Cardiac muscle cell (in vitro differentiated cells and primary cell): ENCODE measurements at regions not wholly inside any gene's neighbourhood (a gene's known extent, or its start where the extent isn't known, plus 50 kb on each side); places are given as distances from the start of the nearest gene placed in this dataset.

Source experiments
- DNase-seq, 2 donors: peaks; one replicate each; pipeline versions ENCODE4 v3.0.0 to v3.0.0-alpha.2; 2010 to 2017; ENCODE audit warnings: low read depth in 1 of 2, low spot score in 1 of 2
- H3K27ac ChIP-seq: fragments of 200-600 bp; sonication (generic); 2 replicates; pipeline ENCODE4 v1.5.1; 2016
- H3K27me3 ChIP-seq: fragments of 200-600 bp; sonication (generic); 2 replicates; pipeline ENCODE4 v1.6.0; 2016; ENCODE audit warnings: control low read depth
- H3K36me3 ChIP-seq: fragments of 200-600 bp; sonication (generic); 2 replicates; pipeline ENCODE4 v1.5.1; 2016; ENCODE audit warnings: control low read depth
- H3K4me1 ChIP-seq: fragments of 200-600 bp; sonication (generic); 2 replicates; pipeline ENCODE4 v1.8.1; 2017; ENCODE audit warnings: low read depth, mild to moderate bottlenecking, mixed run types
- H3K4me3 ChIP-seq: fragments of 200-600 bp; sonication (generic); 2 replicates; pipeline ENCODE4 v1.5.1; 2016; ENCODE audit warnings: mild to moderate bottlenecking
- H3K9me3 ChIP-seq: fragments of 200-600 bp; sonication (generic); 2 replicates; pipeline ENCODE4 v1.5.1; 2017; ENCODE audit warnings: low read depth, mild to moderate bottlenecking, control low read depth
- TF ChIP-seq, protein P1 (sequence below): IDR thresholded peaks from 2 replicates; pipeline ENCODE4 v1.5.1; 2012; ENCODE audit warnings: low read depth, mild to moderate bottlenecking, low read length

- no peak for DNase-seq
- Histone ChIP-seq H3K27ac (no peak overlapping the region), H3K36me3 (no peaks in the 10 kb centered on the region), H3K27me3 (no peaks in the 10 kb centered on the region), H3K4me1 (peaks cover 13% of the 10 kb centered on the region), H3K9me3 (no peaks in the 10 kb centered on the region), H3K4me3 (no peak overlapping the region)
- TF ChIP-seq, protein P1, sequence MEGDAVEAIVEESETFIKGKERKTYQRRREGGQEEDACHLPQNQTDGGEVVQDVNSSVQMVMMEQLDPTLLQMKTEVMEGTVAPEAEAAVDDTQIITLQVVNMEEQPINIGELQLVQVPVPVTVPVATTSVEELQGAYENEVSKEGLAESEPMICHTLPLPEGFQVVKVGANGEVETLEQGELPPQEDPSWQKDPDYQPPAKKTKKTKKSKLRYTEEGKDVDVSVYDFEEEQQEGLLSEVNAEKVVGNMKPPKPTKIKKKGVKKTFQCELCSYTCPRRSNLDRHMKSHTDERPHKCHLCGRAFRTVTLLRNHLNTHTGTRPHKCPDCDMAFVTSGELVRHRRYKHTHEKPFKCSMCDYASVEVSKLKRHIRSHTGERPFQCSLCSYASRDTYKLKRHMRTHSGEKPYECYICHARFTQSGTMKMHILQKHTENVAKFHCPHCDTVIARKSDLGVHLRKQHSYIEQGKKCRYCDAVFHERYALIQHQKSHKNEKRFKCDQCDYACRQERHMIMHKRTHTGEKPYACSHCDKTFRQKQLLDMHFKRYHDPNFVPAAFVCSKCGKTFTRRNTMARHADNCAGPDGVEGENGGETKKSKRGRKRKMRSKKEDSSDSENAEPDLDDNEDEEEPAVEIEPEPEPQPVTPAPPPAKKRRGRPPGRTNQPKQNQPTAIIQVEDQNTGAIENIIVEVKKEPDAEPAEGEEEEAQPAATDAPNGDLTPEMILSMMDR = no peak
Observed at GRCh38 chr15:53209396-53210042, 419.4 kb upstream of the ONECUT1 start.

- Histone ChIP-seq H3K9me3 (no peaks in the 10 kb centered on the region), H3K27me3 (no peaks in the 10 kb centered on the region), H3K4me3 (no peak overlapping the region), H3K4me1 (peaks cover 21% of the 10 kb centered on the region), H3K27ac (no peak overlapping the region), H3K36me3 (no peaks in the 10 kb centered on the region)
- TF ChIP-seq, protein P1 = no peak
- DNase-seq = no peak
Observed at GRCh38 chr15:53208751-53209150, 418.6 kb upstream of the ONECUT1 start.

- Histone ChIP-seq H3K4me3 (no peak overlapping the region), H3K4me1 (peaks cover 23% of the 10 kb centered on the region), H3K27me3 (peaks cover 13% of the 10 kb centered on the region), H3K9me3 (no peaks in the 10 kb centered on the region), H3K36me3 (no peaks in the 10 kb centered on the region), H3K27ac (no peak overlapping the region)
- TF ChIP-seq, protein P1 = no peak
- peak in 1 of 2 donors; percentile 60 for DNase-seq
Observed at GRCh38 chr15:53203454-53203853, 413.3 kb upstream of the ONECUT1 start.

DNA sequence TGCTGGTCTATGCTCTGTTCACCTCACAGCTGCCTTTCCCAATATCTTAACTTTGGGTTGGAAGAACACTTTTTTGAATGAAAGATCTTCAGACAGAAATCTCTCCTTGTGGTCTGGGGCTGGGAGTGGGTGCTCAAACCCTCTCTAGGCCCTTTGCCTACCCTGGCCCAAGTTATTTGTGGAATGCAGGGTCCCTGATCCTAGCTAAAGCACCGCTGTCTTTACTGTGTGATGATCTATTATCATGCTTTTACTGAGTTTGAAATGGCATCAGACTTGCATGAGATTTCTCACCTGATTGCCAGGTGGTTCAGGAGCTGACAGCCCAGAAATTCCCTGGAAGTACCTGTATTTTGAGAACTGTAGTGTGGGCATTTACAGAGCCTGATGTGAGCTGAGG, 412.7 kb upstream of the ONECUT1 start:
- no peaks in the 10 kb centered on the region for H3K9me3 ChIP-seq
- H3K27ac ChIP-seq = no peak overlapping the region
- H3K36me3 ChIP-seq = no peaks in the 10 kb centered on the region
- TF ChIP-seq, protein P1 = no peak
- DNase-seq = no peak
- peaks cover 20% of the 10 kb centered on the region for H3K4me1 ChIP-seq
- H3K27me3 ChIP-seq = peaks cover 19% of the 10 kb centered on the region
- H3K4me3 ChIP-seq = no peak overlapping the region

GRCh38 chr15:53197426-53197839, 407.3 kb upstream of the ONECUT1 start:
- H3K9me3 ChIP-seq = no peaks in the 10 kb centered on the region
- H3K27ac ChIP-seq = no peak overlapping the region
- no peaks in the 10 kb centered on the region for H3K36me3 ChIP-seq
- H3K4me3 ChIP-seq = no peak overlapping the region
- peaks cover 40% of the 10 kb centered on the region for H3K27me3 ChIP-seq
- H3K4me1 ChIP-seq = no peaks in the 10 kb centered on the region
- DNase-seq = peak; percentile 51 to 81
- TF ChIP-seq, protein P1 = peak; percentile 73

GRCh38 chr15:53196788-53197187, 406.7 kb upstream of the ONECUT1 start:
- DNase-seq = no peak
- Histone ChIP-seq H3K4me3 (no peak overlapping the region), H3K4me1 (no peaks in the 10 kb centered on the region), H3K9me3 (no peaks in the 10 kb centered on the region), H3K27me3 (peaks cover 40% of the 10 kb centered on the region), H3K27ac (no peak overlapping the region), H3K36me3 (no peaks in the 10 kb centered on the region)
- TF ChIP-seq, protein P1 = no peak
